Mesodermal cell (in vitro differentiated cells): ENCODE measurements at regions not wholly inside any gene's neighbourhood (a gene's known extent, or its start where the extent isn't known, plus 50 kb on each side); places are given as distances from the start of the nearest gene placed in this dataset.
"Not testable (repeated sequence)": the region's sequence is repeated elsewhere in the genome, so short reads cannot be mapped to it uniquely, and the experiment has no call there.

Experiments used
- H3K27ac ChIP-seq: 2 replicates; pipeline ENCODE4 v1.7.0; 2013; ENCODE audit warnings: mild to moderate bottlenecking, low read depth, low read length, moderate library complexity; ENCODE audit not compliant: severe bottlenecking
- H3K36me3 ChIP-seq: 2 replicates; pipeline ENCODE4 v1.7.1; 2013; ENCODE audit warnings: mild to moderate bottlenecking, low read length, moderate library complexity; ENCODE audit not compliant: control insufficient read depth, insufficient read depth
- H3K4me1 ChIP-seq: one replicate; pipeline ENCODE4 v1.7.1; 2013; ENCODE audit warnings: mild to moderate bottlenecking, low read length; ENCODE audit not compliant: insufficient read depth, control insufficient read depth, poor library complexity, severe bottlenecking
- H3K4me3 ChIP-seq: 2 replicates; pipeline ENCODE4 v1.7.0; 2013; ENCODE audit warnings: low read length, control low read depth, mild to moderate bottlenecking; ENCODE audit not compliant: insufficient read depth, poor library complexity, severe bottlenecking; ENCODE audit errors: extremely low read depth
- H3K9me3 ChIP-seq: 2 replicates; pipeline ENCODE4 v1.7.1; 2013; ENCODE audit warnings: mild to moderate bottlenecking, low read length, moderate library complexity; ENCODE audit not compliant: control insufficient read depth
- WGBS, 2 experiments: methylation state at CpG; one replicate each; pipeline ENCODE4 v1.1.5; 2013; ENCODE audit warnings: missing lambda C conversion rate in 2 of 2; ENCODE audit not compliant: insufficient coverage in 2 of 2; 5-methylcytosine and 5-hydroxymethylcytosine counted together

- Histone ChIP-seq H3K36me3 (no peaks in the 10 kb centered on the region), H3K4me3 (no peak overlapping the region), H3K9me3 (no peaks in the 10 kb centered on the region), H3K4me1 (peaks cover 3% of the 10 kb centered on the region), H3K27ac (no peak overlapping the region)
- 16% methylated on average over 6 to 7 of the region's 7 CpGs for WGBS, 2 experiments
These were observed 98.8 kb upstream of the MB21D2 start for GRCh38 chr3:193016437-193016901.

GRCh38 chr3:193021506-193022010 lies 103.9 kb upstream of the MB21D2 start:
- Histone ChIP-seq H3K36me3 (no peaks in the 10 kb centered on the region), H3K4me1 (peaks cover 3% of the 10 kb centered on the region), H3K4me3 (no peak overlapping the region), H3K27ac (no peak overlapping the region), H3K9me3 (no peaks in the 10 kb centered on the region)
- WGBS, 2 experiments = 96 to 100% methylated on average over 2 to 6 of the region's 7 CpGs

GRCh38 chr3:193023218-193023617 lies 105.6 kb upstream of the MB21D2 start:
- WGBS, 2 experiments = 100% methylated on average over 1 of the region's 1 CpG; no CpG with 5 or more reads in 1 of the 2 experiments
- no peak overlapping the region for H3K27ac ChIP-seq
- no peaks in the 10 kb centered on the region for H3K36me3 ChIP-seq
- H3K4me3 ChIP-seq = no peak overlapping the region
- no peaks in the 10 kb centered on the region for H3K9me3 ChIP-seq
- no peaks in the 10 kb centered on the region for H3K4me1 ChIP-seq

GRCh38 chr3:193028258-193028657 lies 110.6 kb upstream of the MB21D2 start:
- H3K4me1 ChIP-seq = no peaks in the 10 kb centered on the region
- 63 to 82% methylated on average over 3 to 4 of the region's 4 CpGs for WGBS, 2 experiments

GRCh38 chr3:193029800-193030199 lies 112.1 kb upstream of the MB21D2 start:
- no peaks in the 10 kb centered on the region for H3K4me1 ChIP-seq
- no CpG with 5 or more reads among the region's 2 CpGs for WGBS, 2 experiments
- H3K9me3 ChIP-seq = no peaks in the 10 kb centered on the region

More at GRCh38 chr3:193028258-193028657, 110.6 kb upstream of the MB21D2 start:
- H3K27ac ChIP-seq = no peak overlapping the region
- H3K36me3 ChIP-seq = no peaks in the 10 kb centered on the region
- H3K4me3 ChIP-seq = no peak overlapping the region
- H3K9me3 ChIP-seq = no peaks in the 10 kb centered on the region

GRCh38 chr3:193030276-193030675 lies 112.6 kb upstream of the MB21D2 start:
- H3K4me3 ChIP-seq = no peak overlapping the region
- no peaks in the 10 kb centered on the region for H3K9me3 ChIP-seq
- no peaks in the 10 kb centered on the region for H3K36me3 ChIP-seq
- H3K27ac ChIP-seq = no peak overlapping the region
- WGBS, 2 experiments = no CpG with 5 or more reads among the region's 2 CpGs
- H3K4me1 ChIP-seq = no peaks in the 10 kb centered on the region

More at GRCh38 chr3:193029800-193030199, 112.1 kb upstream of the MB21D2 start:
- H3K36me3 ChIP-seq = no peaks in the 10 kb centered on the region
- no peak overlapping the region for H3K27ac ChIP-seq
- H3K4me3 ChIP-seq = no peak overlapping the region

- no CpG with 5 or more reads among the region's 2 CpGs for WGBS, 2 experiments
- Histone ChIP-seq H3K4me1 (no peaks in the 10 kb centered on the region), H3K9me3 (no peaks in the 10 kb centered on the region), H3K4me3 (no peak overlapping the region), H3K27ac (no peak overlapping the region), H3K36me3 (no peaks in the 10 kb centered on the region)
These were observed 114.3 kb upstream of the MB21D2 start for GRCh38 chr3:193031911-193032310.

- Histone ChIP-seq H3K36me3 (no peaks in the 10 kb centered on the region), H3K27ac (no peak overlapping the region), H3K4me1 (no peaks in the 10 kb centered on the region), H3K4me3 (no peak overlapping the region), H3K9me3 (no peaks in the 10 kb centered on the region)
- WGBS, 2 experiments = 94 to 98% methylated on average over 4 of the region's 7 CpGs
These were observed 115.6 kb upstream of the MB21D2 start for GRCh38 chr3:193033226-193033780.

GRCh38 chr3:193037828-193038227 lies 120.2 kb upstream of the MB21D2 start:
- H3K4me1 ChIP-seq, H3K27ac ChIP-seq, H3K4me3 ChIP-seq, H3K9me3 ChIP-seq, H3K36me3 ChIP-seq: not testable (repeated sequence)
- WGBS, 2 experiments = no CpG with 5 or more reads among the region's 3 CpGs

- H3K4me1 ChIP-seq = no peaks in the 10 kb centered on the region
- H3K4me3 ChIP-seq = no peak overlapping the region
- H3K27ac ChIP-seq = no peak overlapping the region
- no peaks in the 10 kb centered on the region for H3K36me3 ChIP-seq
- no peaks in the 10 kb centered on the region for H3K9me3 ChIP-seq
- 100% methylated on average over 1 of the region's 3 CpGs; no CpG with 5 or more reads in 1 of the 2 experiments for WGBS, 2 experiments
These were observed 121.4 kb upstream of the MB21D2 start for GRCh38 chr3:193039058-193039457.

- no peak overlapping the region for H3K4me3 ChIP-seq
- H3K9me3 ChIP-seq = no peaks in the 10 kb centered on the region
- WGBS, 2 experiments = 15 to 43% methylated on average over 1 to 2 of the region's 2 CpGs
- H3K27ac ChIP-seq = no peak overlapping the region
- H3K36me3 ChIP-seq = no peaks in the 10 kb centered on the region
- H3K4me1 ChIP-seq = no peaks in the 10 kb centered on the region
These were observed 123.4 kb upstream of the MB21D2 start for GRCh38 chr3:193040836-193041672.
